NCI-H1930 (cell line): ENCODE measurements at regions not wholly inside any gene's neighbourhood (a gene's known extent, or its start where the extent isn't known, plus 50 kb on each side); places are given as distances from the start of the nearest gene placed in this dataset.

Experiments used
- DNase-seq, 2 experiments: peaks; one replicate each; lab custom pipeline; 2025; lab: John Stamatoyannopoulos, UW

- no peak for DNase-seq
Measured at GRCh38 chr4:119746951-119747350, 118.3 kb upstream of the PDE5A start.

GRCh38 chr4:119745351-119745750 lies 116.7 kb upstream of the PDE5A start:
- DNase-seq, result no peak

GRCh38 chr4:119744580-119744979 lies 116.0 kb upstream of the PDE5A start:
- DNase-seq, result no peak

GRCh38 chr4:119743644-119744043 lies 115.0 kb upstream of the PDE5A start:
- no peak for DNase-seq

- DNase-seq, result no peak
Measured at GRCh38 chr4:119739796-119740195, 111.2 kb upstream of the PDE5A start.

GRCh38 chr4:119738901-119739300 lies 110.3 kb upstream of the PDE5A start:
- no peak for DNase-seq

GRCh38 chr4:119736559-119736958 lies 108.0 kb upstream of the PDE5A start:
- no peak for DNase-seq

- DNase-seq, result no peak
Measured at GRCh38 chr4:119735165-119735651, 106.6 kb upstream of the PDE5A start.

- DNase-seq, result no peak
Measured at GRCh38 chr4:119733431-119733830, 104.8 kb upstream of the PDE5A start.

GRCh38 chr4:119731778-119732177 lies 103.2 kb upstream of the PDE5A start:
- DNase-seq, result no peak

GRCh38 chr4:119731146-119731742 lies 102.6 kb upstream of the PDE5A start:
- no peak for DNase-seq

- DNase-seq, result no peak
Measured at GRCh38 chr4:119730671-119730950, 102.0 kb upstream of the PDE5A start.

- DNase-seq, result no peak
Measured at GRCh38 chr4:119729835-119730670, 101.4 kb upstream of the PDE5A start.

GRCh38 chr4:119728692-119729593 lies 100.3 kb upstream of the PDE5A start:
- DNase-seq, result no peak

- no peak for DNase-seq
Measured at GRCh38 chr4:119728185-119728584, 99.6 kb upstream of the PDE5A start.

- no peak for DNase-seq
Measured at GRCh38 chr4:119726505-119726904, 97.9 kb upstream of the PDE5A start.

GRCh38 chr4:119725688-119726330 lies 97.2 kb upstream of the PDE5A start:
- DNase-seq, result no peak

GRCh38 chr4:119725011-119725410 lies 96.4 kb upstream of the PDE5A start:
- DNase-seq, result no peak

- DNase-seq, result no peak
Measured at GRCh38 chr4:119722670-119723069, 94.1 kb upstream of the PDE5A start.

GRCh38 chr4:119721878-119722277 lies 93.3 kb upstream of the PDE5A start:
- DNase-seq, result no peak

GRCh38 chr4:119715490-119716445 lies 87.2 kb upstream of the PDE5A start:
- no peak for DNase-seq
